ENCODE measurements at regions not wholly inside any gene's neighbourhood (a gene's known extent, or its start where the extent isn't known, plus 50 kb on each side); places are given as distances from the start of the nearest gene placed in this dataset.

DNA sequence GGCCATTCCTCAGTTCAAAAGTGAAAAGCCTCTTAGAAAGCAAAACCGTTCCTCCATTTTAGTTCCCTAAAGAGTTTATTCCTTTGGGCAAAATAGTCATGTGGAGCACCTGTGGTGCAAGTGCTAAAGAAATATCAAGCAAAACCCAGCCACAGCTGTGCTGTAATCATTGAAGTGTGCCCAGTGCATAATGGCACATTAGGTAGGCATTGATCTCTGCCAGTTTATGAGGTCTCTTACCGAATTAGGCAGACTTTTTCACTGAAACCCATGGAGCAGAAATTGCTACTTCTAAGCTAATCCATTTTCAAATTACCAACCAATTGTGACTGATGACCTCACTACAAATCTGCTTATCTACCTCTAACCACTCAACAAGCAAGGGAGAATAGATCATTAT is 97.2 kb upstream of the SEMA3A start:
- no peak for DNase-seq

DNA sequence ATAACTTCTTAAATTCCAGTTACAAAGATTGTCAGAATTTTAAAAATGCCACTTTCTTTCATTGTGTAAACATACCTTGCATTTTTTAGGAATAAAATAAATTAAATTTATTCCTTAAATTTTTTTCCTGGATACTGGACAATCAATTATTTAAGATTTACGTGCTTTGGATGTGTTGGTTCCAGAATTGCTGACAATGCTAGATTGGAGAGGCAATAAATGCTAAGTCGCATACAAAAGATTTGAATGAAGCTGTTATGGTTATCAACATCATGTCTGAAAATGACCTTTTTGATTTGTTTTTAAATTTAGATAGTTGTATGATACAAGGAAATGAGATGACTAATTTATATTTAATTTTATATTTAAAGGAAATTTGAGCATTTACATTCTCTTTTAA is 89.2 kb upstream of the SEMA3A start:
- DNase-seq = no peak

DNA sequence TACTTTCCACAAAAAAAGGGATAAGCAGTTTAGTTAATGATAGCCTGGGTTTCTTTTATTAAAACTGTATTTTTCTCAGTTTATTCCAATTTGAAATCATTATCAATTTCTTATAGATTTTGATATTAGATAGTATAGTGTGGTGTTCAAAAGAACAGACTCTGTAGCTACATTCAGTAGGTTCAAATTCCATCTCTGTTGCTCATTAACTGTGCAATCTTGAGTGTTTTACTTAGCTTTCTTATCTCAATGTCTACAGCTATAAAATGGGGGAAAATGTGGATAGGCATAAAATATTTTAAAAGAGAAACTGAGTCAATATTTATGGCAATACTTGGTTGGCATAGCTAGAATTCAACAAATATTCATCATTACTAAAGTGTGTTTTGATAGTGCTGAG is 86.9 kb upstream of the SEMA3A start:
- DNase-seq = no peak

DNA sequence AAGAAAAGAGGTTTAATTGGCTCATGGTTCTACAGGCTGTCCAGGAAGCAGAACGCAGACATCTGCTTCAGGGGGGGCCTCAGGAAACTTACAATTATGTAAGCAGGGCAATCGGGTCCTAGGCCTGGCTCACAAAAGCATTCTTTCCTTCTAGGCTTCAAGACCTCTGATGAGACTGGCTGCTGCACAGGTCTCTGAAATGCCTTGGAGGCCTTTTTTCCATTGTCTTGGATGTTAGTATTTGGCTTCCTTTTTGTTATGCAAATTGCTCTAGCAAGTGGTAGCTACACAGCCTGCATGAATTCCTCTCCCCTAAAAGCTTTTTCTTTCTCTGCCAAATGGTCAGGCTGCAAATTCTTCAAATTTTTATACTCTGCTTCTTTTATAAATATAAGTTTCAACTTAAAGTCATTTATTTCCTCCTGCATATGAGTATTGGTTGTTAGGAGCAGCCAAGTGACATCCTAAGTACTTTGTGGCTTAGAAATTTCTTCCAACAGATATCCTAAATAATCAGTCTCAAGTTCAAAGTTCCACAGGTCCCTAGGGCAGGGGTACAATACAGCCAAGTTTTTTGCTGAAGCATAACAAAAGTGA is 83.1 kb upstream of the SEMA3A start:
- DNase-seq = no peak

DNA sequence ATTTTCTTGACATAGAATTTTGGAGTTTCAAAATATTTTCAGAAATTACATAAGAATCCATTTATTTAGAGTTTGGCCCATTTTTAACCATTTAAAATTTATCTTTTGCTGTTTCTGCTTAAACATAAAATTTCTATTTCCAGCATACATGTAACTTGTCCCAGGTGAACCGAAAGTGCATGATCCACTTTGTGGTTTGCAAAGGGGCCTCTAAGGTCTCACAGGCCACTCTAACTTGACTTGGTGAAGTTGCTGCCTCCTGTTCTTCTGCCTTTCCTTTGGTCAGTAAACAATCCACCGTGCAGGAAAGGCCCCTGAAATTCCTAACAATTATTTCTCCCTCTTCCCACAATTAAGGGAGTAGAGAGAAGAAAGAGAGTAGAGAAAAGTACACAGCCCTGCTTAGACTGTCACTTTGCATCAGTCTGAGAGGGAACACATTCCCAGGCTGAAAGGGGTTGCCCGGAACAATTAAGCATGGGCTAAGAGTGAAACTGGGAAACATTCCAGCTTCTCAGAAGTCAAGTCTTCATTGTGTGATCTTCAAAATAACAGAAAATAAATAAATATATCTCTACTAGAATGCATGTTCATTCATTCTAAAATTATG is 79.5 kb upstream of the SEMA3A start:
- DNase-seq = no peak

DNA sequence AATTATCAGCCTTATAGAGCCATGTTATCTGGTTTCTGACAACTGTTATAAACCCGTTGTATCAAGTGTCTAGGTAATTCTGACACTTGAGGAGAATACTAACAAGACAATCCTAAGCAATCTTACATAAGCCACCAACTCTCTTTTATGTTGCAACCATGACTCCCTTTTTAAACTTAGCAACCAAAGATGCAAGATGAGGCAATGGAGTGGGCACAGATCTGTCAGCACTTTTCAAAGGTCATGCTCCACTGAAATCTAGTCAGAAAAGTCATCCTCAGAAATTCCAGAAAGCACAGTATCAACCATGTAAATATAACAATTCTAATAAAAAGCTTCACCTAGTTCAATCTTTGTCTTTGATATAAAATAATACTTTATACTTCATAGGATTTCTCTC is 77.0 kb upstream of the SEMA3A start:
- no peak for DNase-seq

DNA sequence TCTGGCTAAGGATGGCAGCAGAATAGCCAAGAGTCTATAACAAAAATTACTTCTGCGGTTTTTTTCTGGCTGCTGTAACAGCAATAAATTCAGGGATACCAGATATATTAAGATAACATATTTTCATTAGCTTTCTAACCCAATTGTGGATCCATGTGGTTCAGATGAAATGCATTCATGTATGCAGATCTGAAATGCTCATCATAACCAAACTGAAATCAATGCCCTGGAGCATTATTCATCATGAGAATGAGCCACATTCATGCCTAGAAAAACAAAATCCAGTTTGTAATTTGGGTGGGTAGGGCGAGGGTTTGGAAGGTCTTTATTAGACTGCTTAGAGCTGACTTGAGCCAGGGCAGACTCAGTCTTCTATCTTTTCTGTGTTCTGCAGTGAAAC is 69.8 kb upstream of the SEMA3A start:
- peak; percentile 35 for DNase-seq

DNA sequence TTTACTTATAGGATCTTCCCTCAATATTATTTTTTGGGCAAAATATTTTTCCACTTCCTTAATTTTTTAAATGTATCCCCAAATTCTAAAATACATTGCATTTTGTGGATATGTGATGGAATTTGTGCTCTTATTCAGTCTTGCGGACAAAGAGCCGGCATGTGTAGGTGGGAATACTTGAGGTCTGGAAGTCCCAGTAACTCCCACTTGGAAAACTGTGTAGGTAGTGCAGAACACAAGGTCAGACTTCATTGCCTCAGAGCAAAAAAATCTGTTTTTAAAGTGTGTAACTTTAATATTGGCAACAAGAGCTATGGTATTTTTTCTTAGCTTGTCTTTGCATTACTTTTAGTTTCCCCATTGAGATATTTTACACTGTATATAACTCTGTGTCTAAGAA is 68.5 kb upstream of the SEMA3A start:
- no peak for DNase-seq

DNA sequence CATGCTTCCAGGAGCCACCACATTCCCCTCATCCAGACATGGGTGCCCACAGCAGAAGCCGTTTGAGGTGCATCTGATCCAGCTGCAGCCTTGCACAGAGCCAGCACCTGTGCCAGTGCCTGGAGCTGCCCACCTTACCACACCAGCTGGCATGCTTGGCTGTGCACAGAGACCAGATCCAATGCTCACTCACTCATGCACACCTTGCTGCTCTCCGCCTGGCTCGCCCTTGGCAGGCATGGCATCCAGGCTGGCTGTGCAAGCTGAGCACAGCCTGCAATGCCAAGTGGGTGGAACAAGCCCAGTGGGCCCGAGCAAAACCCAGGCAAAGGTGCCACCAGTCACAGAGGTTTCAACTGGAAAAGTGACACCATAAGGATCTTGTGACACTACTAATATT is 66.9 kb upstream of the SEMA3A start:
- no peak for DNase-seq

DNA sequence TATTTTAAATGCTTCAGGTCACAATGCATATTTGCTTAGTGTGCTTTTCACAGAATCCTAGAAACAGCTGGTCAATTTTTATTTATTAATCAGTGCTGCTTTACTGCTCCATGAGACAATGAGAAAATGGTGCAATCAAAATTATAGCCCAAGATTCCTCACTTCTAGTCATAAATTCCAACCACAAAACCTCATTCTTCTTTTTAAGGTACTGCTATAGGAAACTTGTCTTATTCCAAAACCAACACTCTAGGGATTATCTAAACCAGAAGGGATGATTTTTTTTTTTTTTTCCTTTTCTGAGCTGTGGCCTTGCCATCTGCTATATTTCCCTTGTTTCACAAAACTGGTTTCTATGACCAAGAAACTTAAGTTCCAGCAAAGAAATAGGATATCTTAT is 64.0 kb upstream of the SEMA3A start:
- DNase-seq = peak; percentile 64

DNA sequence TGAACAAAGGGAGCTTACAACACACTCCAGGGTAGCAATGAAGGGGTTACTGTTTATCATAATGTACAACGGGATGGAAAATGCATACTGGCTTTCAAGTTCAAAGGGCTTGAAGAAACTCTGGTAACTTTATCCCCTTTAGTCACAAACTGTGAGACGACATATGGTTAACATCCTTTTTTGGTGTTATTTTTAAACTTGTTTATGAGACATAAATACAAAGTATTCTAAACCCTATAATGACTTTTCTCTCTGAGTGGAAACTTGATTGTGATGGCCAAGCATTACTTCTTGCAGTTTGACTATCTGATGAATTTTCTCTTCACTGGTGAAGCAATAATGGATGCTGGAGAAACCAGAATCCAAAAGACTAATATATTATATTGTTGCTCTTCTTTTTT is 62.0 kb upstream of the SEMA3A start:
- DNase-seq = no peak

DNA sequence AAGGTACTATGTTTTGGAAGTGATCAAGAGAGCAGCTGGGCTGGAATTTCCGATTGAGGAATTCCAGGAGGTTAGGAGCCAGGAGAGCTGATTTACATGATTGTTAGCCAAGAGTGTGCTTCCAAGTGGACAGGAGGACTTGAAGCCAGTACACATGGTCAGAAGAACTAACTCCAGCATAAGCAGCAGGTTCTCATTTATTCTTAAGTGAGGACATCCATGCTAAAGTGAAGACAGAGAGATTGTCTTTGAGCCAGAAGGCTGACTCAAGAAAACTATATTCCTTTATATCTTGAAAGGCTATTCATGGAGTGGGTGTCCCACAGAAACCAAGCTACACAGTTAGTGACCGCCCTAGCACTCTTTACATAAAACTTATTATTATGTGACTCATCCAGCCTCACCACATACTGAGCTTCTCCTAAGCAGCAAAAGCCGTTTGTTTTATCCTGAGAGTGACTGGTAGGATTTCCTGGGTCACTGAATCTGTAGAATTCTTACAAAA is 56.7 kb upstream of the SEMA3A start:
- DNase-seq = peak; percentile 79

DNA sequence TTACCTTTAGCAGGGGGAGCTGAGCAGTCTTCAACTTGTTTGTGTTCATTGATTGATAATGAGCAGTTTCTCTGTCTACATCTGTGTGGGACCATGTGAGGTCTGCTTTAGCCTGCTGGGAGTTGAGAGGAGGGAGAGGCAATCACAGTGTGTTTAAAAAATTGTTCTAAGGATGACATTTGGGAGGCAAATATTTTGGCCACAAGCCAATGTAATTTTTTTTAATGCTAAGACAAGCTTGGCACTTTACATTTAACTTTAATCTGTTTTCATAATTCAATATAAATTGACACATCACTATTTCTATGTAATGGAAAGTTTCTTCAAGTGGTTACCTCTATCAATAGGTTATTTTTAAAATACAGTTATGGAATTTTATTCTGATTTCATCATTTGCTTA is 55.9 kb upstream of the SEMA3A start:
- no peak for DNase-seq

DNA sequence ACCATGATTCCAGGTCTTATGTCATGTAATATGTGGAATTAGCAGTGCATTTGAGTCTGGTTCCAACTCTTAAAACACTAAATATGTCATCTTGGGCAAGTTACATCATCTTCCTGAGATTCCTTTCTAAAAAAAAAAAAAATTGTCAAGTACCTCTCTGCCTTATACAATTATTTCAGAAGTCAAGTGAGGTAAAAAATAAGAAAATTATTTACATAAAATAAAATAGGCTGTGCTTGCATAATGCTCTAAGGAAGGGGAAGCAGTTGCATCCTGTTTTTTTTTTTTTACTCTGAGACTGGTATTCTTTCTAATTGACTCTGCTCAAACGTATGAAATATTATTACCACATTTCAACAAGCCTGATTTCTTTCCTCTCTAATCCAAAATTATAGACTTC is 55.1 kb upstream of the SEMA3A start:
- no peak for DNase-seq

DNA sequence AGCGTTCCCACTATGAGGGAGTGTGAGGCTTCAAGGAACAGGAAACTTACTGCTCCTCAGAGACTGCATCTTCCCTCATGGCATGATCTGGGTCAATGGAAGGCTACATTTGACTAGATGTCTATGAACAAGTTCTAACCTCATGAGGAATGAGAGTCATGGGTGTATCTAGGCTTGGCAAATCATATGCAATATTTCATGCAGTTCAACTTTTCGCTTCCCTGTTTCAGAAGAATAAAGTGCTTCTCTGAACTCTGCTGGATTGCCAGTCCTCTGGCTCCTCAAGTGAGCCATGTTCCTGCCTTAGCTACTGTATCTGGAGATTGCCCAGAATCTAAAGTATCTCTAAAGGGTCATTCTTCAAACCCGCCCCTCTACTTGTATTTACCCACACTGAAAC is 54.3 kb upstream of the SEMA3A start:
- DNase-seq = no peak

DNA sequence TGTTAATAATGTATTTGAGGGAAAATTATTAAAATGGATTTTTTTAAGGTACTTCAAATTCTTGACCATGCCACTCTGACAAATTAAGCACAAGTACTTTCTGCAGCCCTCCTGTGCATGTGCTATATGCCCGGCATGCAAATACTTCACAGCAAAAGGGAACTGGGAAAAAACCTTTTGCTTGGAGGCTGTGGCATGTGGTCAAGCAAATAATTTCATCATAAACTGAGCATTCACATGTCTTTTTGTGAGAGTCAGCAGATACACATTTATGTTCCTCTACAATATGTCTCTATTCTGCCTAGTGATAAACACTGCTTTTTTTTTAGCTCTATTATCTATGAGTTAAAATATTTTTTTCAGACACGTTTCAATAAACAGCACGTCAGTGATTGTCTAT is 53.7 kb upstream of the SEMA3A start:
- no peak for DNase-seq

DNA sequence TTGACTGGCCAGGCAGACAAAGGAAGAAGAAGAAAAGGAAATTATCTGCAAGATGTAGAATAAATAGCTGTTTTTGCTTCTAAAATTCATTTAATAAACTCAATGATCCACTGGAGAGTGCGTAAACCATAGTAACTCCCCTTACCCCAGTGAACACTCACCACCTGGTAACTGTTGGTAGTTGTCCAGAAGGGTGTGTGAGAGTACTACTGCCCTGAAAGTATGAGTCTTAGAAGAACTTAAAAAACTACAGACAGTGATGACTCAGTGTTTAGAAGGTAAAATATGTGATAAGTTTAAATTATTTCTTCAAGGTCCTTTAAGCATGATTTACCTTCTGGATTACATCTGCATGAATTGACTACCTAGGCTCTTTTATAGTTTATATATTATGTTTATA is 53.0 kb upstream of the SEMA3A start:
- DNase-seq = peak; percentile 15

DNA sequence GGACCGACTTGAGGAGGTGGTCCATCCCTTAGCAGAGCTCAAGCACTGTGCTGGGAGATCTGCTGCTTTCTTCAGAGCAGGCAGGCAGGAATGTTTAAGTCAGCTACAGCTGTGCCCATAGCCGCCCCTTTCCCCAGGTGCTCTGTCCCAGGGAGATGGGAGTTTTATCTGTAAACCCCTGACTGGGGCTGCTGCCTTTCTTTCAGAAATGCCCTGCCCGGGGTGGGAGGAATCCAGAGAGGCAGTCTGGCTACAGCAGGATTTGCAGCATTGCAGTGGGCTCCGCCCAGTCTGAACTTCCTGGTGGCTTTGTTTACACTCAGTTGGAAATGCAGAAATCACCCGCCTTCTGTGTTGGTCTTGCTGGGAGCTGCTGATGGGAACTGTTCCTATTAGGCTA is 51.2 kb upstream of the SEMA3A start:
- DNase-seq = no peak

Measured in fibroblast of skin of back (primary cell).